Forelimb muscle (tissue), 1 donor: ENCODE measurements at regions not wholly inside any gene's neighbourhood (a gene's known extent, or its start where the extent isn't known, plus 50 kb on each side); places are given as distances from the start of the nearest gene placed in this dataset.

Experiments
- DNase-seq: peaks from one replicate; pipeline ENCODE4 v3.0.0-alpha.2; 2013; ENCODE audit warnings: low read depth

GRCh38 chr2:133943108-133943507 is 310.8 kb upstream of the MGAT5 start:
- no peak for DNase-seq

GRCh38 chr2:133945089-133945488 is 308.8 kb upstream of the MGAT5 start:
- DNase-seq = no peak

- no peak for DNase-seq
Measured at GRCh38 chr2:133947057-133947456, 306.8 kb upstream of the MGAT5 start.

- DNase-seq = no peak
Measured at GRCh38 chr2:133948610-133949290, 305.1 kb upstream of the MGAT5 start.

GRCh38 chr2:133949595-133949994 is 304.3 kb upstream of the MGAT5 start:
- no peak for DNase-seq

GRCh38 chr2:133951209-133951608 is 302.7 kb upstream of the MGAT5 start:
- no peak for DNase-seq

- DNase-seq = no peak
Measured at GRCh38 chr2:133952420-133952819, 301.5 kb upstream of the MGAT5 start.

GRCh38 chr2:133952896-133953295 is 301.0 kb upstream of the MGAT5 start:
- no peak for DNase-seq

GRCh38 chr2:133953524-133953923 is 300.3 kb upstream of the MGAT5 start:
- DNase-seq = no peak

- DNase-seq = no peak
Measured at GRCh38 chr2:133954636-133955035, 299.2 kb upstream of the MGAT5 start.

GRCh38 chr2:133955169-133955568 is 298.7 kb upstream of the MGAT5 start:
- DNase-seq = no peak

- no peak for DNase-seq
Measured at GRCh38 chr2:133956434-133956935, 297.4 kb upstream of the MGAT5 start.

GRCh38 chr2:133957724-133958480 is 296.0 kb upstream of the MGAT5 start:
- no peak for DNase-seq

GRCh38 chr2:133959066-133959465 is 294.8 kb upstream of the MGAT5 start:
- no peak for DNase-seq

GRCh38 chr2:133966720-133967304 is 287.1 kb upstream of the MGAT5 start:
- no peak for DNase-seq

- DNase-seq = no peak
Measured at GRCh38 chr2:133967326-133967725, 286.5 kb upstream of the MGAT5 start.

GRCh38 chr2:133968446-133968845 is 285.4 kb upstream of the MGAT5 start:
- DNase-seq = no peak

- no peak for DNase-seq
Measured at GRCh38 chr2:133970641-133971040, 283.2 kb upstream of the MGAT5 start.

- DNase-seq = no peak
Measured at GRCh38 chr2:133972297-133972696, 281.6 kb upstream of the MGAT5 start.

GRCh38 chr2:133972786-133973185 is 281.1 kb upstream of the MGAT5 start:
- DNase-seq = no peak

- no peak for DNase-seq
Measured at GRCh38 chr2:133974353-133974752, 279.5 kb upstream of the MGAT5 start.

- DNase-seq = no peak
Measured at GRCh38 chr2:133975135-133975534, 278.7 kb upstream of the MGAT5 start.
